SIG-M5 treated with dmso at 0.1 percent for 504 hours (cell line): ENCODE measurements at regions not wholly inside any gene's neighbourhood (a gene's known extent, or its start where the extent isn't known, plus 50 kb on each side); places are given as distances from the start of the nearest gene placed in this dataset.

ENCODE experiments used
- DNase-seq: peaks from one replicate; lab custom pipeline; 2025; ENCODE audit not compliant: unreplicated experiment; lab: John Stamatoyannopoulos, UW

GRCh38 chr16:54346041-54346440 is 59.5 kb upstream of the IRX3 start:
- no peak for DNase-seq

DNA sequence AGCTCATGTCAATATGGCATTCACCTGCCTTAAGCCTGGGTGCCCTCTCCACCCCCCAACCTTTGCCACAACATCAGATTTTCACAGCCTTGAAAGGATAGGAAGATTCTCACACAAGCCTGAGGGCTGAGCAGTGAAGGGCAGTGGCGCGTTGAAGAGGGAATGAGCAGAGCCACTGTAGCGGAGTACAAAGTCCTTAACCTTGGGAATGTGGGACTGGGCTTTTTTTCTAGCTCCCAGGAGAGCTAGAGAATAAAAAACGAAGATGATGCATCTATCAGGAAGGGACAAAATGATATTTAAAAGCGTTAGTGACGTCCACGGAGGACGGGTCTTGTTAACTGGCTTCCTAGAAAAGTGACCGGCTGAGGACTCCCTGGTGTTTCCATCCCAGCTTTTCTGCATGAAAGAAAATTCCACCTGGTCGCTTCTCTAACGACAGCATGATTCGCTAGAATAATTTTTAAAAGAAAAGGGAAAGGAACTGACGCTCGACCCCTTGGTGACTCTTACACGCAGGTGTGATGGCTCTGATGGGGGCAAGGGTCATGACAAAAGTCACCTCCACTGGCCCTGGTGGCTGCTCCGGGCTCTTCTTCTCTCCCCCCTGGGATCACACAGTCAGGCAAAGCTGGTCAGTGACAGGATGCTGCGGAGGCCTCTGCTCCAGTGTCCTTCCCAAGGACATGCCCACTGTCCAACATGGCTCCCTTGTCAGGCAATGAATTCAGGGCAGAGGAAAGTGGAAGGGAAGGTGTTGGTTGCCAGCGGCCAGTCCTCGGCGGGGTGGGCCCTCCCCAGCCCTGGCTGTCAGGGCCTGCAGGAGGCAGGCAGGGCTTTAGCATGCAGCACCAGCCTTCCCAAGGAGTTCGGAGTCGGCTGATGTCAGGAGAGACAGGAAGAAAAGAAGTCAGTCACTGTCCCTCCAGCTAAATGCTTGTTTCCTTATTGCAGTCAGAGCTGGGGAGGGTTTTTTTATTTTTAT is 58.4 kb upstream of the IRX3 start:
- DNase-seq: no peak

GRCh38 chr16:54342966-54343365 is 56.4 kb upstream of the IRX3 start:
- no peak for DNase-seq

- DNase-seq: no peak
Measured at GRCh38 chr16:54341892-54342776, 55.5 kb upstream of the IRX3 start.

- no peak for DNase-seq
Measured at GRCh38 chr16:54340531-54340930, 53.9 kb upstream of the IRX3 start.

- DNase-seq: no peak
Measured at GRCh38 chr16:54336631-54337204, 50.1 kb upstream of the IRX3 start.
